Adipocyte (in vitro differentiated cells): ENCODE measurements at regions not wholly inside any gene's neighbourhood (a gene's known extent, or its start where the extent isn't known, plus 50 kb on each side); places are given as distances from the start of the nearest gene placed in this dataset.

Source experiments
- DNase-seq: peaks from one replicate; pipeline ENCODE4 v3.0.0-alpha.2; 2015; ENCODE audit warnings: low read depth
- H3K27me3 ChIP-seq: replicated peaks from 2 replicates; pipeline ENCODE4 v1.7.0; 2013; ENCODE audit warnings: mild to moderate bottlenecking, low read length, moderate library complexity; ENCODE audit not compliant: control insufficient read depth, insufficient read depth
- H3K36me3 ChIP-seq: 2 replicates; pipeline ENCODE4 v1.7.0; 2013; ENCODE audit warnings: low read length, mild to moderate bottlenecking, moderate library complexity; ENCODE audit not compliant: control insufficient read depth, insufficient read depth, severe bottlenecking
- H3K4me1 ChIP-seq: 2 replicates; pipeline ENCODE4 v1.7.0; 2013; ENCODE audit warnings: mild to moderate bottlenecking, low read length, moderate library complexity; ENCODE audit not compliant: control insufficient read depth, insufficient read depth
- H3K4me3 ChIP-seq: 2 replicates; pipeline ENCODE4 v1.7.0; 2013; ENCODE audit warnings: mild to moderate bottlenecking, low read length, moderate library complexity
- H3K9ac ChIP-seq: 2 replicates; pipeline ENCODE4 v1.7.0; 2013; ENCODE audit warnings: mild to moderate bottlenecking, low read length, moderate library complexity
- H3K9me3 ChIP-seq: 2 replicates; pipeline ENCODE4 v1.7.0; 2013; ENCODE audit warnings: mild to moderate bottlenecking, low read length, moderate library complexity; ENCODE audit not compliant: control insufficient read depth

DNA sequence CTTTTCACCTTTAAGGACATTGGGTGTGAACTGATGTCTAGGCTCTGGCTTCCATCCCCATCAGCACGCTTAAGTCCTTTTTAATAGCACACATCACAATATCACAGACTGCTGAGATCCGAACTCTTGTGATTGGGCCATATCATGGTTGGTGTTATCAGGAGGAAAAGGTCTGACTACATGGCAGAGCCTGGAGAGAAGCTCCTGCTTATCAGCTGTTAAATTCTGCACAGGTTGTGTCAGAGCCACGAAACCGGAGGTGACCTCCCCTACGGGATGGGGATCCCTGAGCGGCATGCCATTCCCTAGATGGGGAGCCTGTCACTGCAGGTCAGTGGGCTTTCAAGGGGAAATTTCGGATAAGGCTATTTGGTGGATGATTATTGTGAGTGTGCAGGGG, 182.4 kb downstream of the INHBA start:
- Histone ChIP-seq H3K9ac (no peak overlapping the region), H3K36me3 (no peaks in the 10 kb centered on the region), H3K4me3 (no peak overlapping the region), H3K27me3 (peaks cover 8% of the 10 kb centered on the region), H3K9me3 (peaks cover 24% of the 10 kb centered on the region), H3K4me1 (no peaks in the 10 kb centered on the region)
- no peak for DNase-seq

DNA sequence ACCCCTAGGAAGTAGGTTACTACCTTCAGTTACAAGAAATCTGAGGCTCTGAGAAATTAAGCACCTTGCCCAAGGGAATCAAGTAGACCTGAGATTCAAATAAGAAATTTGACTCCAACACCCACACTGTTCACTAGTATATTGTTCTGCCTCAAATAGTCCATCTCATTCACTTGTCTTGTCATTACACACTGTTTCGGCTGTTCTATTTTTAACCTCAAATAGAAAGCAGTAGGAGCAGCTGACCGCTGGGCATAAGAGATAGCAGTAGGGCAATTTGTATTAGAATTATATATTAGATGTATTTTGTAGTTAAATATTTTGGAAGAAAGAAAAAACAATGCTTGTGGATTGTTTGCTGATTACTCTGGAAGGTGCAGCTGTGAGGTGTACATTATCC, 185.1 kb downstream of the INHBA start:
- no peaks in the 10 kb centered on the region for H3K36me3 ChIP-seq
- no peak for DNase-seq
- peaks cover 6% of the 10 kb centered on the region for H3K27me3 ChIP-seq
- no peak overlapping the region for H3K9ac ChIP-seq
- H3K4me3 ChIP-seq = no peak overlapping the region
- no peaks in the 10 kb centered on the region for H3K4me1 ChIP-seq
- peaks cover 18% of the 10 kb centered on the region for H3K9me3 ChIP-seq

DNA sequence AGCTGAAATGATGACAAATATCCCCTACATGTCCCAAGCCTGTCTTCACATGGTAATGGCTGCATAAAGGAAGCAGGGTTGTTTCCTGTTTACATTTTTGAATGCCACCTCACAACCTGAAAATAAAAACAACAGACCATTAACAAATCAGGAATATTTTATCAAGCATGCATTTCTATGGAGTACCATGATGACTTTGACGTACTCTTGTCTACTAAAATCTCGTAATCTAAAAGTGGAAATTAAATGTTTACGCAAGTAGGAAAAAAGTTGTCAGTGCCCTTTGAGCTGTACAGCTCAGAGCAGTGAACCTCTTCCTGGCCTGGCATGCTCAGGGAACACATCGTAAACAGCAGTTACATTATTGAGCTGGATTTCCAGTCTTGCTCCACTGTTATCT, 194.1 kb downstream of the INHBA start:
- no peaks in the 10 kb centered on the region for H3K27me3 ChIP-seq
- no peak overlapping the region for H3K9ac ChIP-seq
- H3K4me3 ChIP-seq = no peak overlapping the region
- no peak for DNase-seq
- H3K36me3 ChIP-seq = no peaks in the 10 kb centered on the region
- H3K4me1 ChIP-seq = peaks cover 12% of the 10 kb centered on the region
- H3K9me3 ChIP-seq = no peaks in the 10 kb centered on the region

DNA sequence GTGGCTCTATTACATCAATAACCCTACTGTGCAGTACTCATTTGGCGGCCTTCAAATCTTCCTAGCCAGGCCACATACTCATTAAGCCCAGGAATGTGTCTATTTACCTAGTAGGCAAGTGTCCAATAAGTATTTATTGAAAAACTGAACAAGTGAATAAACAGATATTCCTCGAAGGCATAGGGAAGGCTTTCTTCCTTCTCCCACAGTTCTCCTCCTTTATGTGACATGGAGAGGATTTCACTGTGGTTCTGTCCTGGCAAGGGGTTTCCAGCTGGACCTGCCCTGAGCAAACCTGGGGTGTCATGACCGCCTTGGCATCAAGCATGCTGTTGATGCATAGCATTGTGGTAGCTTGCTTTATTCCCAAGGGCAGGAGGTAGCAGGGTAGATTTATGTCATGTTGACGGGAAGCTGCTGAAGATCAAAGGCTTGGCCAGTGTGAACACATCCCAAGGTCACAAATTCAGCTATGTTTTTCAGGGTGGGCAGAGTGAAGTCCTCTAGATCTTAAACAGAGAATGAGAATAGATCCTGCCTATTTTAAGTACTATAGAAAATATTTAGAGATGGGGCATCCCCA, 195.1 kb downstream of the INHBA start:
- H3K9ac ChIP-seq = no peak overlapping the region
- peaks cover 12% of the 10 kb centered on the region for H3K4me1 ChIP-seq
- H3K4me3 ChIP-seq = no peak overlapping the region
- no peaks in the 10 kb centered on the region for H3K9me3 ChIP-seq
- H3K36me3 ChIP-seq = no peaks in the 10 kb centered on the region
- DNase-seq = no peak
- no peaks in the 10 kb centered on the region for H3K27me3 ChIP-seq

DNA sequence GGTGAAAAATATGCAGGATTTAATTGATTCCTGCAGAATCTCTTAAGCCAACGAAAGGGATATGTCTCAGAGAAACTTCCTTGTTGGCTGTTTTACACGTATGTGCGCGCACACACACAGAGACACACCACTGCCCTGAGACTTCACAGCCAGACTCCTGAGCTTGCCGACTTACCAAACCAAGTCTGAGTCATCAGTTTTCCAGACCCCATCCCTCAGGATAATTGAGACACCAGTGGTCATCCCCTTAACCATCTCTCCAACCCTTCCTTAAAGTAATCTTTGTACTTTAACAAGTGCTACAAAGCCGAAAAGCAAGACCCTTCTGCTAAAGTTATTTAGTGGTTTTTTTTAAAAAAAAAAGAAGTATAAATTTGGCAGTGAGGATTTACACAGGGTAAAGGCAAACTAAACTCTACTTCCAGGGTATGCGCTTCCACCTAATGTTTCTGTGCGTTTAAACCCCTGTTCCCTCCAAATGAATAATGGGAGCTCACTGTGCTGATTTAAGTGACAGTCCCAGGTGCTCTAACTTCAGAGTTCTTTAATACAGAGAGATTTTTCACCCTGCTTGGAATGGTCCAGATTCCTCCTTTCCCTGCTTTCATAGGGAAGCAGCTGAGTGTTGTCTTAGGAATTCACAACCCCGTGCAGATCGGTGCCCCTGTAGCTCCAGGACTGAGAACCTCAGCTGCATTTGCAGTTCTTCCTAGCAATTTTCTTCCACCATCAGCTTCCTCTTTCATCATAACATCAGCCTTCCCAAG, 198.5 kb downstream of the INHBA start:
- no peaks in the 10 kb centered on the region for H3K27me3 ChIP-seq
- no peak for DNase-seq
- H3K4me3 ChIP-seq = no peak overlapping the region
- H3K4me1 ChIP-seq = peaks cover 4% of the 10 kb centered on the region
- H3K36me3 ChIP-seq = no peaks in the 10 kb centered on the region
- no peak overlapping the region for H3K9ac ChIP-seq
- no peaks in the 10 kb centered on the region for H3K9me3 ChIP-seq

DNA sequence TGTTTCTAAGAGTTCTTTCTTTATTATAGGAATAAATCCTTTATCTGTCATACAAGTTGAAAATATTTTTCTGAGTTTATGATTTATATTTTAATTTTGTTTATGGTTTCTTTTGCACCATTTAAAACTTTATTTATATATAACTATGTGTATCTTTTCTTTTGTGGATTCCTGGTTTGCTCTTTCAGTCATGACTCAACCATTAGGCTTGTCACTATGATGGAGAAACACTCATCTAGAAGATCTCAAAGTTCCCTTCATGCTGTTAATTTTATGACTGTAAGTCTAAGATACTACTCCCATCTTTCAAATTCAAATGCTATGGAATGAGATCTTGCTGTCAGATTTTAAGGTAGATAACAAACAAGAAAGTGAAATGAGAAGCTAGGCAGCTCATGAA, 199.5 kb downstream of the INHBA start:
- H3K9ac ChIP-seq = no peak overlapping the region
- H3K9me3 ChIP-seq = no peaks in the 10 kb centered on the region
- H3K4me3 ChIP-seq = no peak overlapping the region
- H3K27me3 ChIP-seq = no peaks in the 10 kb centered on the region
- peak; percentile 48 for DNase-seq
- H3K36me3 ChIP-seq = no peaks in the 10 kb centered on the region
- H3K4me1 ChIP-seq = no peaks in the 10 kb centered on the region

DNA sequence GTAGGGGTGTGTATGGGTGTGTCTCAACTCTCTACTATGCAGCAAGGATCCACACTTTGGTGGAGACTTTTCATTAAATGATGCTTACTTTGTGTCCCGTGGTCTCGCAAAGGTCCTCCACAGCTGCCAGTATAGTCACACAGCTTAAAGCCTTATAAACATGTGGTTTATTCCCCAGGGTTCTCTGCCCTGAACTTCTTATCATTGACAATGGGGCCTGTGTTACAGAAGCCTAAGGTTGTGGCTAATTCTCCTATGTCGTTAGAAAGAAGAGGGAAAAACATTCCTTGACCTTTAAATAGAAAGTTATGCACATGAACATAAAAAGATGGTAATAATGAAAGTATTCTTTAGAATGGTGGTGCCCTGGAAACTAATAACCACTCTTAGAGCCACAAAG, 201.4 kb downstream of the INHBA start:
- Histone ChIP-seq H3K4me1 (no peaks in the 10 kb centered on the region), H3K4me3 (no peak overlapping the region), H3K36me3 (no peaks in the 10 kb centered on the region), H3K27me3 (no peaks in the 10 kb centered on the region), H3K9ac (no peak overlapping the region), H3K9me3 (no peaks in the 10 kb centered on the region)
- no peak for DNase-seq

DNA sequence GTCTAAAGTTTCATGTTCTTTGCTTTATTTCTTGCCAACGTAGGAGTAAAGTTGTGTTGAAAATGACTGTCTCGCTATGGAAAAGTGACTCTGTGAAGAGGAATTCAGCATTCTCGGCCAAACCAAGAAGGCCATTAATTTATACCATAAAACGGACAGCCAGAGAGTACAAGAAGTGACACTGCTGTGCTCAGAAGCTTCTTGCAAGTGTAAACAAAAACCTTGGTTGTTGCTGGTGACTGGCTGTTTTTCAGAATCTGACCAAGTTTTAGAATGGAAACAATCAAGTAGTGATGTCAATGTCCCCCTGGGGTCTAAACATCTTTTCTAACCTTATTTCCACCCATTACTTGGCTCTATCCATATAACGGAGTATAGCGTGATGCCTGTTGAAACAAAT, 201.9 kb downstream of the INHBA start:
- Histone ChIP-seq H3K4me3 (no peak overlapping the region), H3K9me3 (no peaks in the 10 kb centered on the region), H3K27me3 (no peaks in the 10 kb centered on the region), H3K36me3 (no peaks in the 10 kb centered on the region), H3K4me1 (no peaks in the 10 kb centered on the region), H3K9ac (no peak overlapping the region)
- no peak for DNase-seq

DNA sequence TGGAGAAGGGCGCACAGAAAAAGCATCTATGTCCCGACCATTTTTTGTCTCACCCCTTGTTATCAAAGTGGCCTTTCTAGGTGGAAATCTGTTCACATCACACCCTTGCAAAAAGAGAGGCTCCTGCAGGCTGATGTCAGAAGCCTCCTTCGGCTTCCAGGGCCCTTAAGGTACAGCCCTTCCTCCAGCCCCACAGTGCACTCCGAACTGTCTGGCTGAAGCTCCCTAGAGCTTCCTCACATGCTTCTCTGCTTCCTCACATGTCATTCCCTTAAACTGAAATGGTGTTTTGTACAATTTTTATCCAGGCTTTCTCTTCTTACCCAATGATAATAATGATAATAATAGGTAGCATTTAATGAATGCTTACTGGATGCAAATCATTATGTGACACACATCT, 210.3 kb downstream of the INHBA start:
- no peak for DNase-seq
- Histone ChIP-seq H3K36me3 (no peaks in the 10 kb centered on the region), H3K9ac (no peak overlapping the region), H3K4me3 (no peak overlapping the region), H3K9me3 (no peaks in the 10 kb centered on the region), H3K27me3 (peaks cover 13% of the 10 kb centered on the region), H3K4me1 (peaks cover 26% of the 10 kb centered on the region)

DNA sequence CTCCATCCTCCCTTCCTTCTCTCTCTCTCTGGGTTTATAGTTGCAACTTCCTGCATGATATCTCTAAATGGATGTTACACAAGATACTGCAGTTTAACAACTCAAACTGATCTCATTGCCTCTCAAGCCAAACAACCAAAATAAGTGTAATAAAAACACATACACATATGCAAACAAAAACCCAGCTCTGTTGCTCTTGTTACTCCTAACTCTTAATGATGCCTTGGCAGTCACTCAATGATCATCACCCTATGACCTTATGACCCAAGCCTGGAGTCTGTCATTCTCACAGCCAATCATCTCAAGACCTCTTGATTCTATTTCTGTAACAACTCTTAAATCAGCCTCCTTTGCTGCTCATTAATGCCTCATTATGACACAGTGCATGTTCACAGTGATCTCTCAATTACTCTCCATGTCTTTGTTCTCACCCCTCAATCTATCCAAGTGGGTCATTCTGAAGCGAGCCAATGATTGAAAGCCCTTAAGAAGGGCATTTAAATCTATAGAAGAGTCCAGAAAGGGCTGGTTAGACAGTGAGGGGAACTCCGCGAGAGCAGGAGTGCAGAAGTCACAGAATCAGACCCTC, 210.9 kb downstream of the INHBA start:
- DNase-seq = no peak

DNA sequence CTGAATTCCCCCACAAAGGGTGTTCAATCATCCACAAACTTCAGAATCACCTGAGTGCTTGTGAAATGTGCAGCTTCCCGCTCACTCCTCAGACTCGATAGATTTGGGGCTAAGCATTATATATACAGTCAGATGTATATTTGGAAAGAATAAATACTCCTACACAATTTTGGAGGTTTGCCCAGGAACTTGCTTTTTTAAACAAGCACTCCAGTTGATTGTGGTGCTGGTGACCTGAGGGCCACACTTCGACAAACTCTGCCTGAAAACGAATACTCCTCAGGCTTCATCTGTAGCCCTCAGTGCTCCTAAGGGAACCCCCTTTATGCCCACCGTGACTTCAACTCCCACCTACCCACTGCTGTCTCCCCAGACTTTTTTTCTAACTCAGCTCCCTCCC, 211.6 kb downstream of the INHBA start:
- Histone ChIP-seq H3K36me3 (no peaks in the 10 kb centered on the region), H3K27me3 (peaks cover 13% of the 10 kb centered on the region), H3K9me3 (no peaks in the 10 kb centered on the region), H3K4me1 (peaks cover 30% of the 10 kb centered on the region), H3K4me3 (no peak overlapping the region), H3K9ac (no peak overlapping the region)
- peak; percentile 35 for DNase-seq

More for the DNA sequence above, 210.9 kb downstream of the INHBA start:
- Histone ChIP-seq H3K9ac (no peak overlapping the region), H3K4me1 (peaks cover 30% of the 10 kb centered on the region), H3K4me3 (no peak overlapping the region), H3K27me3 (peaks cover 13% of the 10 kb centered on the region), H3K36me3 (no peaks in the 10 kb centered on the region), H3K9me3 (no peaks in the 10 kb centered on the region)
